Large intestine (tissue), 3 donors: ENCODE measurements at regions not wholly inside any gene's neighbourhood (a gene's known extent, or its start where the extent isn't known, plus 50 kb on each side); places are given as distances from the start of the nearest gene placed in this dataset.

Experiments used
- DNase-seq, 2 donors: peaks; one replicate each; pipeline versions ENCODE4 v3.0.0 to v3.0.0-alpha.2; 2013
- H3K27ac ChIP-seq: one replicate; pipeline ENCODE4 v1.5.1; 2013; ENCODE audit warnings: low read length
- H3K27me3 ChIP-seq: 2 replicates; pipeline ENCODE4 v1.6.1; 2013; ENCODE audit warnings: low read length; ENCODE audit not compliant: control insufficient read depth, insufficient read depth
- H3K36me3 ChIP-seq: 2 replicates; pipeline ENCODE4 v1.6.1; 2013; ENCODE audit warnings: low read length; ENCODE audit not compliant: control insufficient read depth, insufficient read depth
- H3K4me1 ChIP-seq: one replicate; pipeline ENCODE4 v1.6.1; 2013; ENCODE audit warnings: low read length; ENCODE audit not compliant: control insufficient read depth, insufficient read depth
- H3K4me3 ChIP-seq: one replicate; pipeline ENCODE4 v1.5.1; 2013; ENCODE audit warnings: low read length
- H3K9me3 ChIP-seq: one replicate; pipeline ENCODE4 v1.6.1; 2013; ENCODE audit warnings: mild to moderate bottlenecking, low read depth, low read length, moderate library complexity; ENCODE audit not compliant: control insufficient read depth
- WGBS: methylation state at CpG from one replicate; pipeline ENCODE4 v1.1.5; 2013; ENCODE audit warnings: low lambda C conversion rate; ENCODE audit not compliant: insufficient coverage; 5-methylcytosine and 5-hydroxymethylcytosine counted together

DNA sequence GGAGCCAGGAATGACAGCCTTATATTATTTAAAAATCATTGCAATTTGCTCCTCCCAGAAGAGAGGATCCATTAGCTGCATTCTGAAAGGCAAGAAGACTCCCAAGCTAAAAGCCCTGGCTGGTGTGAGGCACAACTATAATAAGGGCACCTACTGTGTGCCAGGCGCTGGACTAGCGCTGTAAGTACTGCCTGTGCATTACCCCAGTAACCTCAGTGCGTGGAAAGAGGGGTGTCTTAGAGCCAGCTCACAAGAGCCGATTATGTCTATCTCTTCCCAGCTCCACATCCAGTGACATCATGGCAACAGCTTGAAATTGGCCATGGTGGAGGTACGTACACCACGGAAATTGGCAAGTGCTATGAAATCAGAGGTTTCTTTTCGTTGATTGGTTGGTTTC is 141.7 kb upstream of the IRF2BP2 start:
- WGBS = no CpG with 5 or more reads among the region's 7 CpGs
- no peak for DNase-seq

DNA sequence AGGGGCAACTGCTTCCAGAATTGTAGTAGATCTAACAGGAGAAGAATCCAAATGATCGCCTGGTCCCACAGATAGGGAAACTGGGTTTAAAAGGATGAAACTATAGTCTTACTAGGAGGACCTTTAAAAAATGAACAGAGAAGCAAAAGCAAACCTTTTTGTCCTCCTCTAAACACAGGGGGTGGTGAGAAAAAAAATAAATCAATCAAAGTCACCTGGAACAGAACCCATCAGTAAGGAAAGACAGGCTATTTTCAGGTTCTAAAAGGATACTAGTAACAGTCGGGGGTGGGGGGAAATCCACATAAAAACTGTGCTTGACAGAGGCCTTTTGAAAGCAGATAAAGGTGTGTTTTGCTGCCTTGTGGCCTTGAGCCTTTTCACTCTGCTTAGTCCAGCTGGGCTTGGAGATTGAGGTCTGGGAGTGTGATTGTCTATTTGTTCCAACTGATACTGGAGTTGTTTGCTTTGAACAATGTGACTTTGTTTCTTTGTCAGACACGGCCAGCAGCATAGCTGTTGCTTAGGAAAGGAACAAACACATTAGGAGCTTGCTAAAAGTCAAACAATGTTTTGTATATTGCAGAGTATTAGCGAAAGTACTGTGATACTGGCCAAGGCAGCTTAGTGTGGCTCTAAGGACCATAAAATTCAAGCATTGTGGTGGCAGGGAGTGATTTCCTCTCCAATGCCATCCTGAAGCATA is 141.1 kb upstream of the IRF2BP2 start:
- Histone ChIP-seq H3K4me1 (peaks cover 22% of the 10 kb centered on the region), H3K27me3 (no peaks in the 10 kb centered on the region), H3K9me3 (no peaks in the 10 kb centered on the region), H3K36me3 (no peaks in the 10 kb centered on the region), H3K27ac (peak overlapping the region; percentile 67), H3K4me3 (no peak overlapping the region)
- 14% methylated on average over 1 of the region's 4 CpGs for WGBS
- DNase-seq = peak in 1 of 2 donors; percentile 77

More for the DNA sequence above, 141.7 kb upstream of the IRF2BP2 start:
- peak overlapping the region; percentile 67 for H3K27ac ChIP-seq
- H3K4me3 ChIP-seq = no peak overlapping the region
- no peaks in the 10 kb centered on the region for H3K9me3 ChIP-seq
- H3K27me3 ChIP-seq = no peaks in the 10 kb centered on the region
- peaks cover 18% of the 10 kb centered on the region for H3K4me1 ChIP-seq
- no peaks in the 10 kb centered on the region for H3K36me3 ChIP-seq

DNA sequence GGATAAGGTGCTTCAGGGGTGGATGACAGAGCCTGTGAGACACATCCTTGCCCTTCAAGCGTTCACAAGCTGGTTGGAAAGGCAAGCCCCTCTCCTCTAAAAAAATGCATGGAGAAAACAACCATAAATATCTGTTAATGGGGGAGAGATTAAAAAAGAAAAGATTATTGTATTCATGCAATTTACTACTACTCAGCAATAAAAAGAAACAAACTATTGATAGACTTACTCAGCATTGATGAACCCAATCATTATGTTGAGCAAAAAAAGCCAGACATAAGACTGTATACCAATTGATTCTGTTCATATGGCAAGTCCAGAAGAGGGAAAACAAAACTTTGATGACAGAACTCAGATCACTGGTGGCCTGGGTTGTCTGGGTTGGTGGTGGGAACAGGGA is 138.7 kb upstream of the IRF2BP2 start:
- Histone ChIP-seq H3K9me3 (no peaks in the 10 kb centered on the region), H3K27me3 (no peaks in the 10 kb centered on the region), H3K36me3 (no peaks in the 10 kb centered on the region), H3K27ac (no peak overlapping the region), H3K4me1 (peaks cover 26% of the 10 kb centered on the region), H3K4me3 (no peak overlapping the region)
- no peak for DNase-seq
- 100% methylated on average over 1 of the region's 1 CpG for WGBS

DNA sequence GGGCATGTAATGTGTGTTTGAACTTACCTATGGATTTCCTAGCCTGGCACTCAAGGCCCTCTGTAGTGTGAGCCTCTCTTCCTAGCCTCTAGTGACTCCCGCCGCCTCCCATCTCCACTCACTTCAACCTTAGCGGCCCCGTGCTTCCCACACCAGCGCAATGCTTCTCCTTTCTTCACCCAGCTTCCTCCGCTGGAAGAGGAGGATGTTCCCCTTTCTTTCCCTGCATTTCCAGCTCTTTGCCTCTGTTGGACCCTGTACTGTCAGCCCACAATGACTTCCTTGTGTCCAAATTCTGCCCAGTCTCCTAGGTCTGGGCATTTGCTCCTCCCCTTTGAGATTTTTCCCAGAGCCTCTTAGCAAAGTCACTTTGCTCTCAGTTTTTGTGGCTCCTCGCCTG is 138.1 kb upstream of the IRF2BP2 start:
- Histone ChIP-seq H3K27me3 (no peaks in the 10 kb centered on the region), H3K36me3 (no peaks in the 10 kb centered on the region), H3K4me3 (no peak overlapping the region), H3K9me3 (no peaks in the 10 kb centered on the region), H3K27ac (no peak overlapping the region), H3K4me1 (peaks cover 30% of the 10 kb centered on the region)
- 100% methylated on average over 1 of the region's 7 CpGs for WGBS
- DNase-seq = no peak

DNA sequence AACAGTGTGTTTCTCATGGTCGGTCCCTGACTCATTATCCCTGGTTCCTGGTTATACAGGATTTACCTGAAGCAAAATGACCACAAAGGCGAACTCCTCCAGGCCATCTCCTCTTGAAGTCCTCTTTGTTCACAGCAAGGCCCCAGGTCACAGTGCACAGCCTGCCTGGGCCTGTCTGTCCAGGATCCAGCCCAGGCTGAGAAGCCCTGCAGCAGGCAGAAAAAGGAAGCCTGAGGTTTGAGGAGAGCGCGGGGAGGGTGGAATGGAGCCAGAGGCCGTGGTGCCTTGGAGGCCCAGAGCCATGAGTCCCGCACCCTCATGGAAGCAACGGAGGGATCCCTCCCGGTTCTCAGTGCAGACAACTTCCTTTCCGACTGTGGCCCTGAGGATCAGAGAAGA is 136.8 kb upstream of the IRF2BP2 start:
- no peak for DNase-seq
- WGBS = no CpG with 5 or more reads among the region's 9 CpGs
- no peak overlapping the region for H3K27ac ChIP-seq

DNA sequence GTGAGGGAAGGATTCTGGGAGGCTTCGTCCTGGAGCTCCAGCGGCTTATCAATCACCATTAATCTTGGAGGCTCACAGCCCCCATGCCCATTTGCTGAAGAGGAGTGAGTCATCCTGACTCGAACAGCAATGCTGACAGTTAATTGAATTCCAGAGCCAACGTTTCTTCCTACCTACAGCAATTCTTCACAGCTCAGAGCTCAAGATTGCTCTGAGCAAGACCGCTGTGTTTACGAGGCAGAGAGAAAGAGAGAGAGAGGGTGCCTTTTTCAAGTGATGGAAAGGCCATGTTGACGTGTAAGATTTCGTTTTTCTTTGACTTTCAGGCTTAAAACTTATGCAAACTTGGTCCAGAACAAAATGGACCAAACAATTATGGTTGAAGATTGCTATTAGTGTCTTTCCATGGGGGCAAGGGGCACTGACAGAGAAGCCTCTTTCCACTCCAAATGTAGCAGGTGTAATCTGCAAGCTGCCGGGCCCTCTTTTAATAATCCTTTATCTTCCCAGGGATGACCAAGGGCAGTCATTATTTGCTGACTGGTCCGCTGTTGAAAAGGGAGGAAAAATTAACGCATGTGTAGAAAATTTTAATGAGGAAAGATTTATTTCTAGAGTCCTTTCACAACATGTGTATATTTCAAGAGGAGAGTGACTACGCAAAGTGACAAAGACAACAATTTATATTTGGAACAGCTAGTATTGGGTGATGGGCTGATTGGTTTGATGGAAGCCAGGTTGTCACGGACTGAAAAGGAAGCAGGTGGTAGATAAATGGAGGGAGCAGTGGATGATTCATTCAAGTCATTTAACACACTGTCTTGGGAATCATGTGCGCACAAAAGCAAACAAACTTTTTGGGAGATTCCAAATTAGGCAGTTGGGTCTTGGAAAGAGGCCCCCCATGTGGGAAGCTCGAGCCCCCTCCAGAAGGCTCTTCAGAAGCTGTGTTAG is 136.1 kb upstream of the IRF2BP2 start:
- peak in 1 of 2 donors; percentile 42 for DNase-seq
- H3K4me1 ChIP-seq = peaks cover 22% of the 10 kb centered on the region
- H3K36me3 ChIP-seq = no peaks in the 10 kb centered on the region
- WGBS = 44% methylated on average over 4 of the region's 15 CpGs
- no peak overlapping the region for H3K4me3 ChIP-seq
- H3K27ac ChIP-seq = no peak overlapping the region
- no peaks in the 10 kb centered on the region for H3K27me3 ChIP-seq
- H3K9me3 ChIP-seq = no peaks in the 10 kb centered on the region

More for the DNA sequence above, 136.8 kb upstream of the IRF2BP2 start:
- peaks cover 29% of the 10 kb centered on the region for H3K4me1 ChIP-seq
- no peaks in the 10 kb centered on the region for H3K36me3 ChIP-seq
- no peaks in the 10 kb centered on the region for H3K9me3 ChIP-seq
- H3K4me3 ChIP-seq = no peak overlapping the region
- no peaks in the 10 kb centered on the region for H3K27me3 ChIP-seq

DNA sequence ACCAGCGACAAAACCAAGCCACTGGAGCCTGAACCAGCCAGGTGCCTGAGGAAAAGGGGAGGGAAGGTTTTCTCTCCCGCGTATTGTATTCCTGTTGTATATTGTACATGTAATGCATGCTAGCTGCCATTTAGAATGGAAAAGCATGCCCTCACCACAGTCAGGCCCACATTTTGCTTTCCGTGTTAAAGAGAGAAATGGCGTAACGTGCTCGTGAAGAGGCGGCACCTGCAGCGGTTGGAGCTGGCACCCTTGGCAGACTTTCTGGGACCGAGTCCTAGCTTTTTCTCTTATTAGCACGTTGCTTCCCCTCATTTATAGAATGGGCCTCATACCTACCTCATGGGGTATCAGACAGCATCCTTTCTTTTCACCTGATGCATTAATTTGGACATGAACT is 135.3 kb upstream of the IRF2BP2 start:
- H3K27ac ChIP-seq = no peak overlapping the region
- no peak for DNase-seq
- WGBS = 93% methylated on average over 3 of the region's 11 CpGs
- H3K27me3 ChIP-seq = no peaks in the 10 kb centered on the region
- H3K9me3 ChIP-seq = no peaks in the 10 kb centered on the region
- H3K4me1 ChIP-seq = peaks cover 15% of the 10 kb centered on the region
- no peak overlapping the region for H3K4me3 ChIP-seq
- H3K36me3 ChIP-seq = no peaks in the 10 kb centered on the region

DNA sequence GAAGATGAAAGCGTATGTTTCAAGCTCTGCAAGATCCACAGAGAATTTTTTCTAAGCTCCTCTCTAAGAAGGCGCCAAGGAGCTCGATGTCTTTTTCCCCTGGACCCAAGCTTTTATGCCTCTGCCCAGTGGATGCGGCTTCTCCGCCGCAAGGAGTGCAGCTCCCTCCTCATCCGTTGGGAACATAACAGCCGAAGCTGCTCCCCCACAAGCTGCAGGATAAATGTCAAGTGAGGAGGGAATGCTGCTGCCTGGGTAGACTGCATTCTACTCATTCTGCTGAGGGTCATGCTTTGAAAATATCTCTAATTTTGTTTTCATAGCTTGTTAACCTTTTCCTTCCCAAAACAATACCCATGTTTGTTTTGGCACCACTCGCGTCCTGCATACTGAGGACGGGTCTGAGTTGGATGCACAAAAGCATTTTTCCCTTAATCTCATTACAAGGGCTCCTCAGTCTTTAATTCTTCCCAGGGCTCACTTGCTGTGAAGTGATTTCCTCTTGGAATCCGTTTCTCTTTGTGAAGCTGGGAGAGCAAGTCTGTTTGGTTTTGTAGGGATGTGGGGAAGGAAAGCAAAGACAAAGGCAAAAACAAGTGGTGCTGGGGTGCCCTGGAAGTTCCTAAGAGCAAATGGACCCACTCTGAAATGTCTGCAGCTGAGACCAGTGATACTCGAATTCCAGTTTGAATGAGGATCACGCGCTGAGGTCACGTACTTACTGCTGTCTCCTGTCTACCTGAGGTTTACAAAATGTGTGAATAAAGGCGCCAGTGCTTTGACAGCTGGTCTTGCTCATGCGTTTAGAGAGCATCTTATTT is 134.0 kb upstream of the IRF2BP2 start:
- Histone ChIP-seq H3K27me3 (no peaks in the 10 kb centered on the region), H3K4me3 (no peak overlapping the region), H3K27ac (peak overlapping the region; percentile 28), H3K4me1 (peaks cover 15% of the 10 kb centered on the region), H3K9me3 (no peaks in the 10 kb centered on the region), H3K36me3 (no peaks in the 10 kb centered on the region)
- DNase-seq = peak in 1 of 2 donors; percentile 23
- WGBS = 20% methylated on average over 1 of the region's 18 CpGs

DNA sequence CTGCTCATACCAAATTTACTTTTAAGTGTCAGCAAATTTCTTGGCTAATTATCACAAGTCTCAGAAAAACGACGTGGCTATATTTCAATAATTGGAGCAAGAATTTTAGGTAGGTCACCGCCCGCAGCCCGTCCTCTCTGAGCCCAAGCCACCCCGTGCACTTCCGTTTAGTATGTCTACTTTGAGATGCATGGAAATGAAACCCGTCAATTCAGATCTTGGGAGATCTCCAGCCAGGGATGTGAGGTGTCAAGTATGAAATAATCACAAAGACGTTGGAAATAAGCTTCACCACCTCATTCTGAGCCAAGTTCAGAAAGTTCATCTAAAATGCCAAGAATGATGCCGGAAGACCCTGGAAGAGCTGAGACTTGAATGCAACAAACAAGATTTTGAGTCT is 132.6 kb upstream of the IRF2BP2 start:
- peaks cover 15% of the 10 kb centered on the region for H3K4me1 ChIP-seq
- DNase-seq = no peak
- no peak overlapping the region for H3K4me3 ChIP-seq
- H3K27ac ChIP-seq = no peak overlapping the region
- H3K36me3 ChIP-seq = no peaks in the 10 kb centered on the region
- no peaks in the 10 kb centered on the region for H3K27me3 ChIP-seq
- H3K9me3 ChIP-seq = no peaks in the 10 kb centered on the region
- 100% methylated on average over 2 of the region's 10 CpGs for WGBS

DNA sequence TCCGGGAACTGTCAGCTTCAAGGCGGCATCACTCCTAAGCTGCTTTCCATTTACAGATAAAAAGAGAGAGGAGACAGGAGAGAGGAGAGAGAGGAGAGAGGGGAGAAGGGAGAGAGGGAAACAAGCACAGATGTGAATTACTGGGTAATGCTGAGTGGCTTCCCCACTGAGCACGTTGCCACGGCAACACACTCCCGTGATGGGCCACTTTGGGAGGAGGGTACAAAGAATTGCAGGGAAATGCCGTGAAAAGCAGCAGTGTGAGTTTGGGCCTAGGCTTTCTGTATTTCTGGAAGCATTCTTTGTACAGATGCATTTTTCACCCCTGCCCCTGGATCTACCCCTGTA is 128.0 kb upstream of the IRF2BP2 start:
- Histone ChIP-seq H3K27me3 (no peaks in the 10 kb centered on the region), H3K4me1 (no peaks in the 10 kb centered on the region), H3K4me3 (no peak overlapping the region), H3K36me3 (no peaks in the 10 kb centered on the region), H3K9me3 (no peaks in the 10 kb centered on the region), H3K27ac (no peak overlapping the region)
- WGBS = no CpG with 5 or more reads among the region's 6 CpGs
- no peak for DNase-seq
